GM18907 (cell line): ENCODE measurements at regions not wholly inside any gene's neighbourhood (a gene's known extent, or its start where the extent isn't known, plus 50 kb on each side); places are given as distances from the start of the nearest gene placed in this dataset.
"Not testable (repeated sequence)": the region's sequence is repeated elsewhere in the genome, so short reads cannot be mapped to it uniquely, and the experiment has no call there.

Source experiments
- ATAC-seq: cut with Tn5 transposase; IDR thresholded peaks from one replicate; pipeline ENCODE4 v1.9.1; 2021; ENCODE audit warnings: mild to moderate bottlenecking, moderate library complexity; ENCODE audit not compliant: unreplicated experiment

DNA sequence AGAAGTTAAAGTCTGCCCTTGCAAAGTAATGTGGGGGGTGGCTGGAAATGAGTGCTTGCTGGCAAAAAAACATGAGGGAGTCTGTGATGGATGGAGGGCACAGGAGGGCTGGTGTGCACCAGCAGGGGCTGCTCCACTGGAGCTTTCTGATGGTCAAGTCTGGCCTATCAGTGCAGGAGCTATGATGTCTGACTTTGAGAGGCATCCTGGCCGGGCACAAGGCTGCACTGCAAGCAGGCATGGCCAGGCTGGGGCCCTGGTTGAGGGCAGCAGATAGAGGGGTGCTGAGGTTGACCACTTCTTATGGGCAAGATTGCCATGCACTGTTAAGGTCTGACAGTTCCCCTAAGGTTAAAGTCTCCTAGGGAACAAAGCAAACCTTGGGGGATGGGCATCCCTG, 1140.2 kb downstream of the FAM133A start:
- ATAC-seq, result no peak

GRCh38 chrX:94830717-94831116, 1156.7 kb downstream of the FAM133A start:
- ATAC-seq, result no peak

GRCh38 chrX:94831364-94831763, 1157.4 kb downstream of the FAM133A start:
- no peak for ATAC-seq

GRCh38 chrX:94834226-94834625, 1160.2 kb downstream of the FAM133A start:
- ATAC-seq, result no peak

DNA sequence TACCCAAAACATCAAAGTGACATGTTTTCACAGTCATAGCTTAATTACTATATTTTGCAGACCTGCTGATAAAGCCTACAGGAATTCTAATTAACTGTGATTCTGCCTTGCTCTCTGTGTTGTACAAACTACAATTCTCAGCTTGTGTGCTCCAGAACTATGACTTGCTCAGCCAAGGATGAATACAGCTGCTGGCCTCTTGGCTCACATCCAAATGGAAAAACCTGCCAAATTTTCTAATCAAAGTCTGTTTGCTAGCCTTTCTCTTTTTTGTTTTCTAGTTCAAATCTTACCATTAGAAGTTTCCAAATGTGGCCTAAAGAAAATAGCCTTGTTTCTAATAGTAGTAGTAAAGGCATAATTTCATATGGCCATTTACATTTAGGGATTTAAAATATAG, 1176.8 kb downstream of the FAM133A start:
- ATAC-seq, result no peak

- no peak for ATAC-seq
Measured at GRCh38 chrX:94854251-94854650, 1180.2 kb downstream of the FAM133A start.

- ATAC-seq, result not testable (repeated sequence)
Measured at GRCh38 chrX:94862470-94862869, 1188.5 kb downstream of the FAM133A start.

- no peak for ATAC-seq
Measured at GRCh38 chrX:94871640-94872039, 1197.6 kb downstream of the FAM133A start.

DNA sequence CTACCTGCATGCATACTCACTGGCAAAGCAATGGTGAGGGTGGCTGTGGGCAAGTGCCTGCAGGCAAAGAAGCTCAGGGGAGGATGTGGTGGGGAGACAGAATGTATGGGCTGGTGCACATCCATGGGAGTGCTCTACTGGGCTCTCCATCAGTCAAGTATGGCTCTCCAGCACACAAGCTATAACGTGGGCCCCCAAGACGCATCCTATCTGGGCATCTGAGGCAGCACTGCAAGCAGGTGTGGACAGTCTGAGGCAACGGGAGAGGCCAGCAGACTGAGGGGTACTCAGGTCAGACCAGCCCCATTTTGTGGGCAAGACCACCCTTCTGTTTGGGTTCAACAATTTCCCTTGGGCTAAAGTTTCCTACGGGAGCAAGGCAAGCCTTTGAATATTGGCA, 1227.8 kb downstream of the FAM133A start:
- no peak for ATAC-seq

DNA sequence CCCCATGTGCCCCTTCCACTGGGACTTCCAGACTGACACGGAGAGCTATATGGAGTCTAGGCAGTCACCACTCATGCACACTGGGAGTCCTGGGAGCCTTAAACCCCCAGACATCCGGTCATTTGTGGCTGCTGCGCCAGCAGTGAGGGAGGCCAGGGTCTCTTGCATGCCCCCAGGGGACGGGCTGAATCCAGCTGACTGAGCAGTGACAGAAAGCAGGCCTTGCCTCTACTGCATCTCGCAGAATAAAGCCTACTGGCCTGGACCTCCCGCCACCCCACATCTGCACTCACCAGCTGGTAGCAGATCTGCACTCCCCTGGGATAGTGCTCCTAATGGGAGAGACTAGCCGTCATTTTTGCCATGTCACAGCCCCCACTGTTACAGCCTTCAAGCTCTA, 1234.2 kb downstream of the FAM133A start:
- ATAC-seq, result no peak

DNA sequence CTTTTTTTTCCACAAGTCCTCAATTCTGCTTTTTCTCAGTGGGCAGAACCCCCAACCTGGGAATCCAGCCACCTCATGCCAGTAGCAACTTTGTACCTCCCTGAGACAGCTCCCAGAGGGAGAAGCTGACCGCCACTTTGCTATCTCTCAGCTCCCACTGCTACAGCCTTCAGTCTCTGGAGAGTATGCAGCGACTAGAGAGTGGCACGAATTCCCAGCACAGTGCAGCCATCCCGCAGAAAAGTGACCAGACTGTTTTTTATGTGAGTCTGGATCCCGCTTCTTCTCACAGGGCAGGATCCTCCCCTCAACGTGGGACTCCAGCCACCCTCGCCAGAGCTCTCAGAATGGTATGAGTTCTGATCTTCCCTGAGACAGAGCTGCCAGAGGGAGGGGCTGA, 1234.6 kb downstream of the FAM133A start:
- no peak for ATAC-seq

DNA sequence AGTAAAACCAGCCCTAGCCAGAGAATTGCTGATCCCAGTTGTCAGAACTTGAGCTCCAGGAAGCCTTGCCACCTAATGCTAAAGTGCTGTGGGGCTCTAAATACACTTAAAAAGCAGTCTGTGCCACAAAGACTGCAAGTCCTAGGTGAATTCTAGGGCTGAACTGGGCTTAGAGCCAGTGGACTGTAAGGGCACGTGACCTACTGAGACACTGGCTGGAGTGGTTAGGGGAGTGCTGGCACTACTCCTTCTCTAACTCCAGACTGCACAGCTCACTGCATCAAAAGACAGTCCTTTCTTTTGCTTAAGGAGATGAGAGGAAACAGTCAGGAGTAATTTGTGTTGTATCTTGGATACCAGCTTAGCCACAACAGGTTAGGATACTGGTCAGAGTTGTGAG, 1240.2 kb downstream of the FAM133A start:
- no peak for ATAC-seq

DNA sequence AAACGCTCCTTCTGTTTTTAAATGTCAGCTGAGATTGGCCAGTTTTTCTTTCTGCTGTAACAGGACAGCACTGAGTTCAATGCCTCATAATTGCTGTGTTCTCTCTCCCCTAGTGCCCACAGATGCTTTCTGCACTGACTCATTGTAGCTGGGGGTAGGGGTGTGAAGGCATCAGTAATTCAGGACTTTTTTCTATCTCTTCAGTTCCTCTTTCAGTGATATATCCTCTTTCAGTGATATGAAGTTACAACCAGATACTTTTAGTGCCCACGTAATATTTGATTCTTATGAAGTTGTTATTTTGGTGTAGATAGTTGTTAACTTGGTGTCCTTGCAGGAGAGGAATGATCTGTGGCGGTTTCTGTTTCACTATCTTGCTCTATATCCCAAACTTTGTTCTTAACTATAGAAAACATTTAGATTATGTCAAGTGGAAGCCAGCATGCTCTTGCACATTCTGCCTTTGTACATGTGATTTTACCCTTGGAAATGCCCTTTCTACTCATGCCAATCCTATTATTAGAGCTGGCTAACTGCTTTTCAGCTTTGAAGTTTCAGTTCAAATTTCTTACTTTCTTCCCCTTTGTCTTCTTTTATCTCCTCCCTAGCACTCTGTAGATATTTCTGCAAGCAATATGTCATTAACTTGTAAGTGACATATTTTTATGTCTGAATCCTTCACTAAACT, 1258.4 kb downstream of the FAM133A start:
- peak; percentile 72 for ATAC-seq

DNA sequence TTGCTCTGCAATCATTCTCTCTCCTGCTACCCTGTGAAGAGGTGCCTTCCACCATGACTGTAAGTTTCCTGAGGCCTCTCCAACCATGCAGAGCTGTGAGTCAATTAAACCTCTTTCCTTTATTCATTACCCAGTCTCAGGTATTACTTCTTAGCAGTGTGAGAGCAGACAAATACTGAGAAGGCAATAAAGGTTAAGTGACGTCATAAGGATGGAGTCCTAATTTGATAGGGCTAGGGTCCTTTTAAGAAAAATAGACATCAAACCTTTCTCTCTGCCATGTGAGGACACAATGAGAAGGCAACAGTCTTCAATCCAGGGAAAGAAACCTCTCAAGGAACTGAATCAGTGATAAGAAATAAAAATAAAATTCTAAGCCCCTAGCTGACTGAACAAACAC, 1262.7 kb downstream of the FAM133A start:
- no peak for ATAC-seq

DNA sequence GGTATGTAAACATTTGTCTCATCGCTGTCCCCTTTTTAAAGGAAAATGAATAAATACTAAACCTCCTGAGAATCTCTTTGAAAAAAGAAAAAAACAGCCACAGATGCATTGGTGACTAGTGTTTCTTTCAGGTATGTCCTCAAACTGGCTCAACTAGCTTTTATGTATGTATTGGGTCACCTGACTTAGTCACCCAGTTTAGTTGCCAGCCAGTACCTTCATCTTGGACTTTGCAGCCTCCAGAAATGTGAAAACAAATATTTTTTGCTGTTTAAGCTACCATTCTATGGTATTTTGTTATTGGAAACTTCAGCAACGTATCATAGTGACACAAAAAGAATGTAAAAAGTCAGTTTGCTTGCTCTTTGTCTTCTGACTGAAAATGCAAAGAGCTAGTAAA, 1263.5 kb downstream of the FAM133A start:
- no peak for ATAC-seq

DNA sequence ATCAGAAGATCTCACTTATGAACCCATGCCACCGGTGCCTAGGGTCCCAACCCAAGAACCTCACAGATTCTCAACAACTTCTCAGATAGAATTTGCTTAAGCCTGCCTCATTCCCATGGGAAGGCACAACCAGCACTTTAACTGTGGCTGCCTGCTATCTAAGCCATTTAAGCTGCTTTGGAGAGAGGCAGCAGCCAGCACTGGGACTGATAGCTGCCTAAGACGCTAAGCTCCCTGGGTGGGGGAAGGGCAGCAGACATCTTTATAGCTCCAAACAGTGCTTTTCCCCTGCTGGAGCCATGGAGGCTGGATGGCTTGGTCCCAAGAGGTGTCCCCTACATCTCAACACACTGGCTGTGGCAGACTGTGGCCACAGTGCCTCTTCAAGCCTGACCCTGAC, 1268.6 kb downstream of the FAM133A start:
- no peak for ATAC-seq

DNA sequence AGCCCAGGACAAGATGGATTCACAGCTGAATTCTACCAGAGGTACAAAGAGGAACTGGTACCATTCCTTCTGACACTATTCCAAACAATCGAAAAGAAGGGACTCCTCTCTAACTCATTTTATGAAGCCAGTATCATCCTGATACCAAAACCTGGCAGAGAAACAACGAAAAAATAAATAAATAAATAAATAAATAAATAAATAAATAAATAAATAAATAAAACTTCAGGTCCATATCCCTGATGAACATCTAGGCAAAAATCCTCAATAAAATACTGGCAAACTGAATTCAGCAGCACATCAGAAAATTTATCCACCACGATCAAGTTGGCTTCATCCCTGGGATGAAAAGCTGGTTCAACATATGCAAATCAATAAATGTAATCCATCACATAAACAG, 1272.1 kb downstream of the FAM133A start:
- not testable (repeated sequence) for ATAC-seq

DNA sequence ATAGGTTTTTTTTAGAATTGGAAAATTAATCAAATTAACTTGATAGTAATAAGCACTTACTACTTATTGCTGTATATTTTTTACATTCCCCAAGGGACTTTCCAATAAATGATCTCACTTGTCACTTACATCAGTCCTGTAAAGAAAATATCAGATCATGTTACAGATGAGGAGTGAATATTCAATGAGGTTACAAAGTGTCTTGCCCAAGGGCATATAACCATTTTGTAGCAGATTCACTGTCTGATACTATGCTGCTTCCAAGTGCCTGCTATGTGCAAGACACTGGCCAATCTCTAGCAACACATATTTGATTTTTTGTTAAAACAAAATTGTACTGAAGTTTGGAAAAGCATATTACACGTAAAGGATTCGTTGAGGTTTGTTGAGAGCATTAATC, 1287.7 kb downstream of the FAM133A start:
- no peak for ATAC-seq

DNA sequence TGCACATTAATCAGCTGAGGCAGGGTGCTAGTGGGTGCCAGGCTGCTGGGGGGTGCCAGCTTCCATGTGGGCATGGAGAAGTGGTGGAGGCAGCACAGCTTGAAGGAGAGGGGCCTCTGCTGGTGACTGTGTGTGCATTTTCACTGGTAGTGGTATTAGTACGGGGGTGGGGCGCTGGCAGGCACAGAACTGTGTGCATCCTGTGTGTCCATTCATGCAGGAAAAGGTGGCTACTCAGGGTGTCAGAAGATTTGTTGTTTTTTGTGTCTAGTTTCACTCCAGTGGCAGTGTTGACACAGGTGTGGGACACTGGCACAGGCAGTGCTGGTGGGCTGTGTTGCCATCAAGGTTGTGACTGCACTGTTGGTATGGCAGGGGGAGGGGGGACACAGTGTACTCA, 1303.6 kb downstream of the FAM133A start:
- ATAC-seq, result no peak

- no peak for ATAC-seq
Measured at GRCh38 chrX:94977986-94978385, 1304.0 kb downstream of the FAM133A start.
